ENCODE measurements at regions not wholly inside any gene's neighbourhood (a gene's known extent, or its start where the extent isn't known, plus 50 kb on each side); places are given as distances from the start of the nearest gene placed in this dataset.

DNA sequence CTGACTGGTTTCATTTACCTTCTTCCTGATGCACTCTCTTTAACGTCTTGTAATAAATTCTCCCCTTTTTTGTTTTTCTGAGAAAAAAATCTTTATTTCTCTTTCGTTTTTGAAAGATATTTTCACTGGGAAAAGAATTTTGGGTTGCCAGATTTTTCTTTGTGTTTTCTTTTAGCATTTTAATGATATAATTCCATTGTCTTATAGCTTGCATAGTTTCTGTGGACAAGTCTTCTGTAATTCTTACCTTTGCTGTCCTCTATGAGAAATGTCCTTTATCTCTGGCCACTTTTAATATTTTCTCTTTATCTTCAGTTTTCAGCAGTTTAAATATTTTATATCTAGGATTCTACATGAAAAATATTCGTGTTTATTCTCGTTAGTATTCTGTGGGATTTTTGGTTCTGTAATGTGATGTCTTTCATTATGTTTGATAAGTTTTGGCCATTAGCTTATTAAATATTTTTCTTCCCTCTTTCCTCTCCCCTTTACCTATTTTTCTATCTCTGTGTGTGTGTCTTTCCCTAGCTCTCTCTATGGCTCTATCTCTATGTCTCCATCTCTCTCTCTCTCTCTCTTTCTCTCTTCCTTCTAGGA is 236.5 kb downstream of the C16orf95 start:
- Histone ChIP-seq H3K4me1 (ENCODE audit: control insufficient read depth in 2 of 2, insufficient read depth in 2 of 2, low read length in 2 of 2) (no peaks in the 10 kb centered on the region), H3K4me3 (ENCODE audit: low read length in 2 of 2) (no peak overlapping the region), H3K27me3 (ENCODE audit: control insufficient read depth in 2 of 2, insufficient read depth in 2 of 2, low read length in 2 of 2) (no peaks in the 10 kb centered on the region), H3K27ac (ENCODE audit: low read depth in 2 of 2, low read length in 2 of 2) (no peak overlapping the region), H3K9me3 (ENCODE audit: control insufficient read depth in 2 of 2, low read length in 2 of 2) (peaks cover 5 to 7% of the 10 kb centered on the region in 2 donors), H3K9ac (ENCODE audit: low read depth in 1 of 2, low read length in 2 of 2) (no peak overlapping the region), H3K36me3 (ENCODE audit: control insufficient read depth in 2 of 2, insufficient read depth in 2 of 2, low read length in 2 of 2) (no peaks in the 10 kb centered on the region)

DNA sequence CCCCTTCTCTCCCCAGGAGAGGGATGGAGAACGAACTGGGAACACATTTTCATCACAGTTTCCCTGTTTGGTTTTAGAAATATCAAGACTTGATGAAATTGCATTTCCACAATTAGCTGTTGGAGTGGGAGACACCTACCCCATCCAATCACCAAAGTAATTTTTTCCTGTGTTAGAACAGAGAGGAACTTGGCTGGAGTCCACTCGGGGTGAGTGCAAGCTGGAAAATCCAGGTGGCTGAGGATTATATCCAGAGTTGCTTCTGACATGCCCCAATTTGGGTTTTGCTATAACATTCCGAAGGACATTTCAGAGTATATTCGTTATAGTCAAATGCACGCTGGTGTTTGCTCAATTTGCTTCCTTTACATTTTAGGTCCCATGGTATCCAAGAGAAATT is 231.8 kb downstream of the C16orf95 start:
- Histone ChIP-seq H3K9ac (ENCODE audit: low read depth in 1 of 2, low read length in 2 of 2) (no peak overlapping the region), H3K36me3 (ENCODE audit: control insufficient read depth in 2 of 2, insufficient read depth in 2 of 2, low read length in 2 of 2) (no peaks in the 10 kb centered on the region), H3K4me1 (ENCODE audit: control insufficient read depth in 2 of 2, insufficient read depth in 2 of 2, low read length in 2 of 2) (no peaks in the 10 kb centered on the region), H3K27me3 (ENCODE audit: control insufficient read depth in 2 of 2, insufficient read depth in 2 of 2, low read length in 2 of 2) (no peaks in the 10 kb centered on the region), H3K9me3 (ENCODE audit: control insufficient read depth in 2 of 2, low read length in 2 of 2) (peaks cover 5 to 7% of the 10 kb centered on the region in 2 donors), H3K4me3 (ENCODE audit: low read length in 2 of 2) (no peak overlapping the region), H3K27ac (ENCODE audit: low read depth in 2 of 2, low read length in 2 of 2) (no peak overlapping the region)

DNA sequence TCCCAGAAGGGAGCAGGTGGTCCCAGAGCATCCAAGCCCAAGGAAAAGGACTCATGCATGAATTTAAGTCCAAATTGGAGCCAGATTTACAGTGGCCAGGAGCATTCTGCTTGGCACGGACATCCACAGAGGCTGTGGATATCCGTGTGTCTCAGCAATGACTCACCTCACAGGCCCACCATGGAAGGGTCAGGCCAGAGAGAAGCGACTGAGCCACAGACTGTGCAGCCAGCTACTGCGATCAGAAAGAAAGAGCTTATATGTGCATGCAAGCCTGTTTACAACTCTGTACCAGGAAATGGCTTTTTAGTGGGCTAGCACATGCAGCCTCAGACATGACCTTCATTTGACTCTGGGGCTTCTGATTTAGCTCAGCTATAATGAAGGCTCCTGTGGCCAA is 231.0 kb downstream of the C16orf95 start:
- H3K36me3 ChIP-seq (ENCODE audit: control insufficient read depth in 2 of 2, insufficient read depth in 2 of 2, low read length in 2 of 2): no peaks in the 10 kb centered on the region
- no peak overlapping the region for H3K27ac ChIP-seq (ENCODE audit: low read depth in 2 of 2, low read length in 2 of 2)
- no peaks in the 10 kb centered on the region for H3K27me3 ChIP-seq (ENCODE audit: control insufficient read depth in 2 of 2, insufficient read depth in 2 of 2, low read length in 2 of 2)
- H3K9ac ChIP-seq (ENCODE audit: low read depth in 1 of 2, low read length in 2 of 2): no peak overlapping the region
- H3K4me1 ChIP-seq (ENCODE audit: control insufficient read depth in 2 of 2, insufficient read depth in 2 of 2, low read length in 2 of 2): no peaks in the 10 kb centered on the region
- no peak overlapping the region for H3K4me3 ChIP-seq (ENCODE audit: low read length in 2 of 2)
- peaks cover 2 to 3% of the 10 kb centered on the region in 2 donors for H3K9me3 ChIP-seq (ENCODE audit: control insufficient read depth in 2 of 2, low read length in 2 of 2)

DNA sequence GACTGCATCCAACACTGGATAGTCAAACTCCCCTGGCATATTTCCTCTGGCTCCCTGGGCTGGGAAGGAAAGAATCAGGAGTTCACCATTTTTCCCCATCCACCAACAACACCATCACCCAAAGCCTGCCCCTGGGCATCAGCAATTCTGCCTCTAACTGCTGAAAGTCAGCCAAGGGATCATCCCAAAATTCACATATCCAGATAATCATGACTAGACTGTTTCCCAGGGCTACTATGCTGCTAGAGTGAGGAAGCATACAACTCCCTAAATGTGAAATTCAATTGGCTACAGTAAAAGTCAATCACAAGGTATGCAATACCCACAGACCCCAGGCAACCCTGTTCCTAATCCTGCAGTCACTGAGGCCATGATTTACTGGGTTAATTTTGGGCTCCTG is 230.6 kb downstream of the C16orf95 start:
- no peaks in the 10 kb centered on the region for H3K36me3 ChIP-seq (ENCODE audit: control insufficient read depth in 2 of 2, insufficient read depth in 2 of 2, low read length in 2 of 2)
- no peak overlapping the region for H3K4me3 ChIP-seq (ENCODE audit: low read length in 2 of 2)
- no peak overlapping the region for H3K9ac ChIP-seq (ENCODE audit: low read depth in 1 of 2, low read length in 2 of 2)
- no peaks in the 10 kb centered on the region for H3K27me3 ChIP-seq (ENCODE audit: control insufficient read depth in 2 of 2, insufficient read depth in 2 of 2, low read length in 2 of 2)
- H3K27ac ChIP-seq (ENCODE audit: low read depth in 2 of 2, low read length in 2 of 2): no peak overlapping the region
- no peaks in the 10 kb centered on the region for H3K4me1 ChIP-seq (ENCODE audit: control insufficient read depth in 2 of 2, insufficient read depth in 2 of 2, low read length in 2 of 2)
- peaks cover 0 to 3% of the 10 kb centered on the region in 2 donors for H3K9me3 ChIP-seq (ENCODE audit: control insufficient read depth in 2 of 2, low read length in 2 of 2)

DNA sequence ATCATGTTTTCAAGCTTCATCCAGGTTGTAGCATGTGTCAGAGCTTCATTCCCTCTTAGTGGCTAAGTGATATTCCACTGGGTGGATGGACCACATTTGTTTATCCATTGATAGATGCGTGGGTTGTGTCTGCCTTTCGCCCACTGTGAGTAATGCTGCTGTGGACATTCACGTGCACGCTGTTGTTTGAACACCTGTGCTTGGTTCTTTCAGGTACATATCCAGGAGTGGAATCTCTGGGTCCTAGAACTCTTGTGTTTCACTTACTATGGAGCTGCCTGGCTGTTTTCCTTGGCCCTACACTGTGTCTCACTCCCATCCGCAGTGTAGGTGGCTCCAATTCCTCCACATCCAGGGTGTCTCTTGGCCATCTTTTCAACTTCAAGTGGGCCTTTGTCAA is 224.2 kb downstream of the C16orf95 start:
- no peaks in the 10 kb centered on the region for H3K27me3 ChIP-seq (ENCODE audit: control insufficient read depth in 2 of 2, insufficient read depth in 2 of 2, low read length in 2 of 2)
- H3K36me3 ChIP-seq (ENCODE audit: control insufficient read depth in 2 of 2, insufficient read depth in 2 of 2, low read length in 2 of 2): no peaks in the 10 kb centered on the region
- no peaks in the 10 kb centered on the region for H3K9me3 ChIP-seq (ENCODE audit: control insufficient read depth in 2 of 2, low read length in 2 of 2)
- no peak overlapping the region for H3K9ac ChIP-seq (ENCODE audit: low read depth in 1 of 2, low read length in 2 of 2)
- no peaks in the 10 kb centered on the region for H3K4me1 ChIP-seq (ENCODE audit: control insufficient read depth in 2 of 2, insufficient read depth in 2 of 2, low read length in 2 of 2)
- no peak overlapping the region for H3K4me3 ChIP-seq (ENCODE audit: low read length in 2 of 2)
- H3K27ac ChIP-seq (ENCODE audit: low read depth in 2 of 2, low read length in 2 of 2): no peak overlapping the region

DNA sequence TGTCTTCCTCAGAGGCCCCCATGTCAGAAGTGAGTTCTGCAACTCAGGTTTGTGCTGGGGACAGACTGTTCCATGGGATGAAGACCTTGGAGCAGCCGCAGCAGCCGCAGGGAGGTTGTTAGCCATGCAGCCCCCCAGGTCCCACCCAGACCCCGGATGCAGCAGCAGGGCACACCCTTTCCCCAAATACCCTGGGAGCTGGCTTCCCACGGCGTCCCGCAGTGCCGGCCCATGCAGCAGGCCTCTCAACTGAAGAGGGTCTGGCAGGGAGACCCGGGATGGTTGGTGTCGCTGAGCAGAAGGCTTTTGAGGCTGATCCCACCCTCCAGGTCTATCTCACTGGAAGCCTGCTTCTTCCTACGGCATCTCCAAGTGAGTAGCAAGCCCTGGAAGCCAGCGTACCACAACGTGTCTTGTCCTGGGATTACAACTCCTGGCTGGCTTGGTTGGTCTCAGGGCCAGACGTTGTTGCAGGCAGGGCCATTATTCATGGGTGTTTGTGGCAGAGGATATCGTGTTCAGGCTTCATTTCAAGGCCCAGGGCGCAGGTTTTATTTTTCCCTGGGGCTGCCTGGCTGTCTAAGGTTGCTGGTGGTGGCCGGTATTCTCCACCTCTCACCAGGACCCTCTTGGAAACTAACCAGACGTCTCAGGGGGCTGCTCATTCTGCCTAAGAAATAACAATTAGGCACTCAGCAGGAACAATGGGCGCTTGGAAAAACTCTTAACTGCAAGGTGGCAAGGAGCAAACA is 223.2 kb downstream of the C16orf95 start:
- no peak overlapping the region for H3K4me3 ChIP-seq (ENCODE audit: low read length in 2 of 2)
- no peaks in the 10 kb centered on the region for H3K36me3 ChIP-seq (ENCODE audit: control insufficient read depth in 2 of 2, insufficient read depth in 2 of 2, low read length in 2 of 2)
- no peaks in the 10 kb centered on the region for H3K27me3 ChIP-seq (ENCODE audit: control insufficient read depth in 2 of 2, insufficient read depth in 2 of 2, low read length in 2 of 2)
- H3K9me3 ChIP-seq (ENCODE audit: control insufficient read depth in 2 of 2, low read length in 2 of 2): no peaks in the 10 kb centered on the region
- no peaks in the 10 kb centered on the region for H3K4me1 ChIP-seq (ENCODE audit: control insufficient read depth in 2 of 2, insufficient read depth in 2 of 2, low read length in 2 of 2)
- H3K27ac ChIP-seq (ENCODE audit: low read depth in 2 of 2, low read length in 2 of 2): no peak overlapping the region
- no peak overlapping the region for H3K9ac ChIP-seq (ENCODE audit: low read depth in 1 of 2, low read length in 2 of 2)

DNA sequence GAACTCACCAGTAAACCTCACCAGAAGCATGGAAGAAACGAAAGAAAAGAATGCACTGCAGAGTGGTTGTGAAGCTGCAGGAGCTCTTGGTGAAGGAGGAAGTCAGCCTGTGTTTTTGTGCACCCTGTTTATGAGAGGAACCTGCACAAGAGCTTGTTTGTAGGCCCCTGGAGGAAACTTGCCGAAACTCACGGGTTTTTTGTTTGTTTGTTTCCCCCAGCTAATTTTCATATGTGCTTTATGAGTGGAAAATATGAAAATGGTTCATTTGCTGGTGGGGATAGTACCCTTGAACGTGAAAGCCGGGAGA is 222.7 kb downstream of the C16orf95 start:
- no peak overlapping the region for H3K9ac ChIP-seq (ENCODE audit: low read depth in 1 of 2, low read length in 2 of 2)
- no peak overlapping the region for H3K4me3 ChIP-seq (ENCODE audit: low read length in 2 of 2)
- H3K27me3 ChIP-seq (ENCODE audit: control insufficient read depth in 2 of 2, insufficient read depth in 2 of 2, low read length in 2 of 2): no peaks in the 10 kb centered on the region
- H3K4me1 ChIP-seq (ENCODE audit: control insufficient read depth in 2 of 2, insufficient read depth in 2 of 2, low read length in 2 of 2): no peaks in the 10 kb centered on the region
- no peaks in the 10 kb centered on the region for H3K9me3 ChIP-seq (ENCODE audit: control insufficient read depth in 2 of 2, low read length in 2 of 2)
- no peaks in the 10 kb centered on the region for H3K36me3 ChIP-seq (ENCODE audit: control insufficient read depth in 2 of 2, insufficient read depth in 2 of 2, low read length in 2 of 2)
- no peak overlapping the region for H3K27ac ChIP-seq (ENCODE audit: low read depth in 2 of 2, low read length in 2 of 2)

DNA sequence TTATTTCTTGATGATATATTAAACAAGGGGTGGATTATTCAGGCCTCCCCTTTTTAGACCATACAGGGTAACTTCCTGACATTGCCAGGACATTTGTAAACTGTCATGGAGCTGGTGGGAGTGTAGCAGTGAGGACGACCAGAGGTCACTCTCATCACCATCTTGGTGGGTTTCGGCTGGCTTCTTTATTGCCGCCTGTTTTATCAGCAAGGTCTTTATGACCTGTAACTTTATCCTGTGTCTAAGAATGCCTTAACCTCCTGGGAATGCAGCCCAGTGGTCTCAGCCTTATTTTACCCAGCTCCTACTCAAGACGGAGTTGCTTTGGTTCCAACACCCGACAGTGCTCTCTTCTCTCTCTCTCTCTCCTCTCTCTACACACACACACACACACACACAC is 221.9 kb downstream of the C16orf95 start:
- no peaks in the 10 kb centered on the region for H3K36me3 ChIP-seq (ENCODE audit: control insufficient read depth in 2 of 2, insufficient read depth in 2 of 2, low read length in 2 of 2)
- H3K27me3 ChIP-seq (ENCODE audit: control insufficient read depth in 2 of 2, insufficient read depth in 2 of 2, low read length in 2 of 2): no peaks in the 10 kb centered on the region
- H3K9ac ChIP-seq (ENCODE audit: low read depth in 1 of 2, low read length in 2 of 2): no peak overlapping the region
- no peak overlapping the region for H3K27ac ChIP-seq (ENCODE audit: low read depth in 2 of 2, low read length in 2 of 2)
- no peak overlapping the region for H3K4me3 ChIP-seq (ENCODE audit: low read length in 2 of 2)
- H3K4me1 ChIP-seq (ENCODE audit: control insufficient read depth in 2 of 2, insufficient read depth in 2 of 2, low read length in 2 of 2): no peaks in the 10 kb centered on the region
- no peaks in the 10 kb centered on the region for H3K9me3 ChIP-seq (ENCODE audit: control insufficient read depth in 2 of 2, low read length in 2 of 2)

DNA sequence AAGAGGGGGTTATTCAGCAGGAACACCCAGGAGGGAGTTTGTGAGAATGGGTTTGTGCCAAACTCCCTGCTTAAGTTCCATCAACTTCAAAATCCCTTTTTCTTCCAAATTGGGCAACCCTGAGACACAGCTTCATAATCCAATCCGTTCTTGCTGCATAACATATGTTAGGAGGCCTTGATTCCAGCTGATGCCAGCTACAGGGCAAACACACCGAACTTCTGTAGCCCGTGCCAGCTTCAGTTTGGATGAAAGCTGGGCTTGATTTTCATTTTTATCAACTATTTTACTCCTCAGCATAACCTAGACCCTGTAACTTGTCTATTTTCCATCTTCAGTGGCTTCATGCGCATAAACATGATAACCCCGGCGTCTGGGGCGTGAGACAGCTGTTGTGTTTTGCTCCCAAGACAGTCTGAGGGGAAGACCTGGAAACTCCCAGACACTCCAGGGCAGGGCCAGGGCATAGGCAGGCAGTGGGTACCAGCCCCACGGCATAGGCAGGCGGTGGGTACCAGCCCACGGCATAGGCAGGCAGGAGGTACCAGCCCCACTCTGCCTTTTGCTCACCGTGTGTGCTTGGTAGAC is 220.4 kb downstream of the C16orf95 start:
- Histone ChIP-seq H3K4me1 (ENCODE audit: control insufficient read depth in 2 of 2, insufficient read depth in 2 of 2, low read length in 2 of 2) (no peaks in the 10 kb centered on the region), H3K36me3 (ENCODE audit: control insufficient read depth in 2 of 2, insufficient read depth in 2 of 2, low read length in 2 of 2) (no peaks in the 10 kb centered on the region), H3K4me3 (ENCODE audit: low read length in 2 of 2) (no peak overlapping the region), H3K27ac (ENCODE audit: low read depth in 2 of 2, low read length in 2 of 2) (no peak overlapping the region), H3K9me3 (ENCODE audit: control insufficient read depth in 2 of 2, low read length in 2 of 2) (no peaks in the 10 kb centered on the region), H3K9ac (ENCODE audit: low read depth in 1 of 2, low read length in 2 of 2) (no peak overlapping the region), H3K27me3 (ENCODE audit: control insufficient read depth in 2 of 2, insufficient read depth in 2 of 2, low read length in 2 of 2) (no peaks in the 10 kb centered on the region)

DNA sequence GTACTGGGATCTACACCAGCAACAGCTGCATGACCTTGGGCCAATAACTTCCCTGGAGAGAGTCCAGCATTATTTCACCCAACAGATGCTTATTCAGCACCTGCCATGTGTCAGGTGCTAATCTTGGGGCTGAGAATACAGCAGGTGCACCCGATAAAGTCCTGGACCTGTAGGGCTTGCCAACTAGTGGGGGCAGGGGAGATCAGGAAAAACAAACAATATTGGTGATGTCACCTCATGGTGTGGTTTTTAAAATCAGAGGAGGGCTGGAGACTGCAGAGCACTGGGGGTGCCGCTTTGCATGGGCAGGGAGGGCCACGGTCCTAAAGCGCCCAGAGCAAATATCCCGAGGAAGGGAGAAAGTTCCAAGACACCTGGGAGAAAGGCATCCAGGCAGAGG is 218.8 kb downstream of the C16orf95 start:
- no peaks in the 10 kb centered on the region for H3K9me3 ChIP-seq (ENCODE audit: control insufficient read depth in 2 of 2, low read length in 2 of 2)

More for the DNA sequence above, 218.8 kb downstream of the C16orf95 start:
- H3K4me1 ChIP-seq (ENCODE audit: control insufficient read depth in 2 of 2, insufficient read depth in 2 of 2, low read length in 2 of 2): no peaks in the 10 kb centered on the region
- no peaks in the 10 kb centered on the region for H3K36me3 ChIP-seq (ENCODE audit: control insufficient read depth in 2 of 2, insufficient read depth in 2 of 2, low read length in 2 of 2)
- no peaks in the 10 kb centered on the region for H3K27me3 ChIP-seq (ENCODE audit: control insufficient read depth in 2 of 2, insufficient read depth in 2 of 2, low read length in 2 of 2)
- H3K27ac ChIP-seq (ENCODE audit: low read depth in 2 of 2, low read length in 2 of 2): no peak overlapping the region
- H3K4me3 ChIP-seq (ENCODE audit: low read length in 2 of 2): no peak overlapping the region
- H3K9ac ChIP-seq (ENCODE audit: low read depth in 1 of 2, low read length in 2 of 2): no peak overlapping the region
